ENCODE measurements at regions not wholly inside any gene's neighbourhood (a gene's known extent, or its start where the extent isn't known, plus 50 kb on each side); places are given as distances from the start of the nearest gene placed in this dataset.

DNA sequence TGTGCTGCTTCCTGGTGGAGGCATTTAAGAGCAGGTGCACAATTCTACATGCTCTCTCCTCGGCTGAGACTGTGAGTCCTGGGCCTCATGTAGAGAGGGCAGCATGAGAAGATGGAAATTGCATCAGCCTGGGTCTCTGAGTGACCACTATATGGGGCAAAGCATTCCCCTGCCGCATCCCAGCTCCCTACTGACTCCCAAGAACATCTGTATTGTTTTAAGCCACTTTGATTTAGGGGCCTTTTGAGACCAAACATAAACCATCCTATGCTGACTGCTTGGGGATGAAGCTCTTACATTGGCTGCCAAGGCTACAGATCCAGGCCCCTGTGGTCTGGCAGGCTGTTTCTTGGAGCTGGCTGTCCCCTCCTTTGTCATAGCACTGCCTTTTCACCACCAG lies 101.3 kb upstream of the TBX20 start:
- TF ChIP-seq, protein P1, sequence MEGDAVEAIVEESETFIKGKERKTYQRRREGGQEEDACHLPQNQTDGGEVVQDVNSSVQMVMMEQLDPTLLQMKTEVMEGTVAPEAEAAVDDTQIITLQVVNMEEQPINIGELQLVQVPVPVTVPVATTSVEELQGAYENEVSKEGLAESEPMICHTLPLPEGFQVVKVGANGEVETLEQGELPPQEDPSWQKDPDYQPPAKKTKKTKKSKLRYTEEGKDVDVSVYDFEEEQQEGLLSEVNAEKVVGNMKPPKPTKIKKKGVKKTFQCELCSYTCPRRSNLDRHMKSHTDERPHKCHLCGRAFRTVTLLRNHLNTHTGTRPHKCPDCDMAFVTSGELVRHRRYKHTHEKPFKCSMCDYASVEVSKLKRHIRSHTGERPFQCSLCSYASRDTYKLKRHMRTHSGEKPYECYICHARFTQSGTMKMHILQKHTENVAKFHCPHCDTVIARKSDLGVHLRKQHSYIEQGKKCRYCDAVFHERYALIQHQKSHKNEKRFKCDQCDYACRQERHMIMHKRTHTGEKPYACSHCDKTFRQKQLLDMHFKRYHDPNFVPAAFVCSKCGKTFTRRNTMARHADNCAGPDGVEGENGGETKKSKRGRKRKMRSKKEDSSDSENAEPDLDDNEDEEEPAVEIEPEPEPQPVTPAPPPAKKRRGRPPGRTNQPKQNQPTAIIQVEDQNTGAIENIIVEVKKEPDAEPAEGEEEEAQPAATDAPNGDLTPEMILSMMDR (IDR thresholded peaks at IDR 0.05; ENCODE audit: insufficient read depth, low read depth, low read length): no peak
- TF ChIP-seq EZH2 (IDR thresholded peaks at IDR 0.05; ENCODE audit: insufficient read depth, low read length): no peak
